ENCODE measurements at regions not wholly inside any gene's neighbourhood (a gene's known extent, or its start where the extent isn't known, plus 50 kb on each side); places are given as distances from the start of the nearest gene placed in this dataset.

DNA sequence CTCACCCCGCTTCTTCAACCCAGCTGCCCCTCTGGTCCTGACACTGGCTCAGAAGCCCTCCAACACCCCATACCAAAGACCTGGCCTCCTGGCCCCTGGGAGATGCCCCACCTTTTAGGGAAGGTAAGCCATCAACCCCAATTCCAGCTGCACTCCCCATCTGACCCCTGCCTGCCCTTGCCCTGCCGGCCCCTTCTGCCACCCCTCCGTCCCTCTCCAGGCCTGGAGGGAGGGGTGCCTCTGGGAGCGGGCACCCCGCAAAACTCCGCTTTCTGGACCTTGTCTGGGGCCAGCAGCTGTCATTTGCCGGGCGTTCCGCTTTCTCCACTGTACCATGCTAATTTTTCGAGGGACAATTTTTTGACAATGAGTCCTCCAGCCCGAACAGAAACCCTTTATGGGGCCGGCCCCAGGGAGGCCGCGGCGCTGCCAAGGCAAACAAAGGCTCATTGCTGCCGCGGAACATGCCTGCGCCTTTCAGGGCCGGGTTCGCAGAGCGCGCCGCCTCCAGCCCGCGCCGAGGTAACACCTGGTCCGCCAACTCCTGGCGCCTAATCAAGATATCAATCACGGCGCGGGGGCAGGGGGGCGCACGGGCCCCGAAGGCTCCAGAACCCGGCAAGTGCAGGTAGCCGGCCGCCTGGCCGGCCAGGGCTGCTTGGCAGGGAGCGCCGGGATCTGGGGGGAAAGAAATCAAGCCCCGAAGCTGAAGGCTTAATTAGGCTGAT, 96.0 kb downstream of the INHBB start (continued):
- TF ChIP-seq KAT8 (CRISPR knock-in tag; IDR thresholded peaks at IDR 0.05) (no peak), ZNF17 (CRISPR knock-in tag; IDR thresholded peaks at IDR 0.05) (no peak), NFIC (IDR thresholded peaks at IDR 0.05; ENCODE audit: low read length) (no peak), ZNF101 (CRISPR knock-in tag; IDR thresholded peaks at IDR 0.05; ENCODE audit: borderline replicate concordance, low read depth) (no peak), ZNF501 (CRISPR knock-in tag; IDR thresholded peaks at IDR 0.05) (peak; percentile 15; the same call in 1 of the 2 replicates), HOXD1 (CRISPR knock-in tag; IDR thresholded peaks at IDR 0.05) (0 out of 2 replicates have a peak, but pooled peaks have one; percentile 52), ZFP62 (CRISPR knock-in tag; IDR thresholded peaks at IDR 0.05) (no peak), FOXO1 (CRISPR knock-in tag; IDR thresholded peaks at IDR 0.05) (0 out of 2 replicates have a peak, but pooled peaks have one; percentile 38), IRX3 (CRISPR knock-in tag; IDR thresholded peaks at IDR 0.05; ENCODE audit: borderline replicate concordance, low read depth) (no peak), PHF8 (CRISPR knock-in tag; IDR thresholded peaks at IDR 0.05) (no peak), GMEB2 (CRISPR knock-in tag; IDR thresholded peaks at IDR 0.05; ENCODE audit: low read depth) (no peak), ZNF12 (CRISPR knock-in tag; IDR thresholded peaks at IDR 0.05) (0 out of 2 replicates have a peak, but pooled peaks have one; percentile 63), SKI (IDR thresholded peaks at IDR 0.05; ENCODE audit: partially characterized antibody) (no peak), NRL (CRISPR knock-in tag; IDR thresholded peaks at IDR 0.05; ENCODE audit: borderline replicate concordance) (no peak), ZMYM3 (CRISPR knock-in tag; IDR thresholded peaks at IDR 0.05) (no peak), SMARCC2 (IDR thresholded peaks at IDR 0.05) (no peak), KDM5B (CRISPR knock-in tag; IDR thresholded peaks at IDR 0.05; ENCODE audit: borderline replicate concordance) (peak; percentile 19; the same call in 1 of the 2 replicates), HOXA7 (CRISPR knock-in tag; IDR thresholded peaks at IDR 0.05) (no peak), RBM39 (IDR thresholded peaks at IDR 0.05; ENCODE audit: low read depth, low read length, poor library complexity, severe bottlenecking) (no peak)
- TF ChIP-seq, protein P1, sequence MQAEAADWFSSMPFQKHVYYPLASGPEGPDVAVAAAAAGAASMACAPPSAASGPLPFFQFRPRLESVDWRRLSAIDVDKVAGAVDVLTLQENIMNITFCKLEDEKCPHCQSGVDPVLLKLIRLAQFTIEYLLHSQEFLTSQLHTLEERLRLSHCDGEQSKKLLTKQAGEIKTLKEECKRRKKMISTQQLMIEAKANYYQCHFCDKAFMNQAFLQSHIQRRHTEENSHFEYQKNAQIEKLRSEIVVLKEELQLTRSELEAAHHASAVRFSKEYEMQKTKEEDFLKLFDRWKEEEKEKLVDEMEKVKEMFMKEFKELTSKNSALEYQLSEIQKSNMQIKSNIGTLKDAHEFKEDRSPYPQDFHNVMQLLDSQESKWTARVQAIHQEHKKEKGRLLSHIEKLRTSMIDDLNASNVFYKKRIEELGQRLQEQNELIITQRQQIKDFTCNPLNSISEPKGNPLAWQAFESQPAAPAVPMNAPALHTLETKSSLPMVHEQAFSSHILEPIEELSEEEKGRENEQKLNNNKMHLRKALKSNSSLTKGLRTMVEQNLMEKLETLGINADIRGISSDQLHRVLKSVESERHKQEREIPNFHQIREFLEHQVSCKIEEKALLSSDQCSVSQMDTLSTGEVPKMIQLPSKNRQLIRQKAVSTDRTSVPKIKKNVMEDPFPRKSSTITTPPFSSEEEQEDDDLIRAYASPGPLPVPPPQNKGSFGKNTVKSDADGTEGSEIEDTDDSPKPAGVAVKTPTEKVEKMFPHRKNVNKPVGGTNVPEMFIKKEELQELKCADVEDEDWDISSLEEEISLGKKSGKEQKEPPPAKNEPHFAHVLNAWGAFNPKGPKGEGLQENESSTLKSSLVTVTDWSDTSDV (CRISPR knock-in tag; IDR thresholded peaks at IDR 0.05), result no peak
- TF ChIP-seq, protein P2, sequence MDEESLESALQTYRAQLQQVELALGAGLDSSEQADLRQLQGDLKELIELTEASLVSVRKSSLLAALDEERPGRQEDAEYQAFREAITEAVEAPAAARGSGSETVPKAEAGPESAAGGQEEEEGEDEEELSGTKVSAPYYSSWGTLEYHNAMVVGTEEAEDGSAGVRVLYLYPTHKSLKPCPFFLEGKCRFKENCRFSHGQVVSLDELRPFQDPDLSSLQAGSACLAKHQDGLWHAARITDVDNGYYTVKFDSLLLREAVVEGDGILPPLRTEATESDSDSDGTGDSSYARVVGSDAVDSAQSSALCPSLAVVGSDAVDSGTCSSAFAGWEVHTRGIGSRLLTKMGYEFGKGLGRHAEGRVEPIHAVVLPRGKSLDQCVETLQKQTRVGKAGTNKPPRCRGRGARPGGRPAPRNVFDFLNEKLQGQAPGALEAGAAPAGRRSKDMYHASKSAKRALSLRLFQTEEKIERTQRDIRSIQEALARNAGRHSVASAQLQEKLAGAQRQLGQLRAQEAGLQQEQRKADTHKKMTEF (CRISPR knock-in tag; IDR thresholded peaks at IDR 0.05), result peak; percentile 46; the same call in 1 of the 2 replicates
- TF ChIP-seq, protein P3, sequence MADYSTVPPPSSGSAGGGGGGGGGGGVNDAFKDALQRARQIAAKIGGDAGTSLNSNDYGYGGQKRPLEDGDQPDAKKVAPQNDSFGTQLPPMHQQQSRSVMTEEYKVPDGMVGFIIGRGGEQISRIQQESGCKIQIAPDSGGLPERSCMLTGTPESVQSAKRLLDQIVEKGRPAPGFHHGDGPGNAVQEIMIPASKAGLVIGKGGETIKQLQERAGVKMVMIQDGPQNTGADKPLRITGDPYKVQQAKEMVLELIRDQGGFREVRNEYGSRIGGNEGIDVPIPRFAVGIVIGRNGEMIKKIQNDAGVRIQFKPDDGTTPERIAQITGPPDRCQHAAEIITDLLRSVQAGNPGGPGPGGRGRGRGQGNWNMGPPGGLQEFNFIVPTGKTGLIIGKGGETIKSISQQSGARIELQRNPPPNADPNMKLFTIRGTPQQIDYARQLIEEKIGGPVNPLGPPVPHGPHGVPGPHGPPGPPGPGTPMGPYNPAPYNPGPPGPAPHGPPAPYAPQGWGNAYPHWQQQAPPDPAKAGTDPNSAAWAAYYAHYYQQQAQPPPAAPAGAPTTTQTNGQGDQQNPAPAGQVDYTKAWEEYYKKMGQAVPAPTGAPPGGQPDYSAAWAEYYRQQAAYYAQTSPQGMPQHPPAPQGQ (CRISPR knock-in tag; IDR thresholded peaks at IDR 0.05; ENCODE audit: borderline replicate concordance), result no peak
- TF ChIP-seq, protein P4, sequence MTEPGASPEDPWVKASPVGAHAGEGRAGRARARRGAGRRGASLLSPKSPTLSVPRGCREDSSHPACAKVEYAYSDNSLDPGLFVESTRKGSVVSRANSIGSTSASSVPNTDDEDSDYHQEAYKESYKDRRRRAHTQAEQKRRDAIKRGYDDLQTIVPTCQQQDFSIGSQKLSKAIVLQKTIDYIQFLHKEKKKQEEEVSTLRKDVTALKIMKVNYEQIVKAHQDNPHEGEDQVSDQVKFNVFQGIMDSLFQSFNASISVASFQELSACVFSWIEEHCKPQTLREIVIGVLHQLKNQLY (CRISPR knock-in tag; IDR thresholded peaks at IDR 0.05), result no peak
